ENCODE measurements at regions not wholly inside any gene's neighbourhood (a gene's known extent, or its start where the extent isn't known, plus 50 kb on each side); places are given as distances from the start of the nearest gene placed in this dataset.
A peak's percentile ranks its signal among the peaks of the same experiment; 100 is the strongest.

DNA sequence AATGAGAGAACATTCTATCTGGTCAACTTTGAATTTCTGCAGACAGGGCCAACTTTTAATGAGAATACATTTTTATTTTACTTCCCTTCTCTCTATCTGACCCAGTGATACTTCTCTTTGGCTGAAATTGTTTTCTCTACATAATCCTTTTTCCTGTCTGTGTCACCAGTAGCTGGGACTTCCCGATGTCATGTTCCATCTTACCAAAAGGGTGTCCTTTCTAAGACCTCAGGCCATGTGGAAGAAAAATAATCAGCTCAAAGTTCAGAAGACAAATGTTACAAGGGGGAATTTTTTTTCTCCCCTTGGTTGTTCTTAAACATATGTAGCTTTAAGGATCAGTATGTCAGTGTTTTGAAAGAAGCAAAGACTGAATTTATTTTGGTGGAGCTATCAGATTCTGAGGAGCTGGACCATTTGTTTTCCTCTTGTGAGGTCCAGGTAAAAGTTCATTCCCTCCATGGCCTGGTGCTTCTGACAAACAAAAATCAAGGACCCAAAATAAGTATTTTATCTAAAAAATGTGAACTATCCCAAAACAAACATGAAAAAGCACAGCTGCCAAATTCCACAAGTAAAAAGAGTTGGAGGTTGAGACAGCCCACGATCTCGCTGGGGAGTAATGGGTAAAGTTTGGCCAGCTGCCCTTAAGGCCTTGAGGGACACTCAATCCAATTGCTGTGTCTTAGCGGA is 859.4 kb upstream of the NR2F2 start:
- 26 to 48% methylated on average over 4 of the region's 4 CpGs for WGBS, 2 donors
- Histone ChIP-seq H3K4me1 (no peaks in the 10 kb centered on the region), H3K9me3 (no peaks in the 10 kb centered on the region), H3K36me3 (no peaks in the 10 kb centered on the region), H3K27me3 (no peaks in the 10 kb centered on the region), H3K27ac (peak overlapping the region in 2 of 4 donors; percentile 31 to 34), H3K4me3 (no peak overlapping the region)
- intact Hi-C loops (cut with DNase I): no loop called here
- no peak for DNase-seq
- TF ChIP-seq, protein P1, sequence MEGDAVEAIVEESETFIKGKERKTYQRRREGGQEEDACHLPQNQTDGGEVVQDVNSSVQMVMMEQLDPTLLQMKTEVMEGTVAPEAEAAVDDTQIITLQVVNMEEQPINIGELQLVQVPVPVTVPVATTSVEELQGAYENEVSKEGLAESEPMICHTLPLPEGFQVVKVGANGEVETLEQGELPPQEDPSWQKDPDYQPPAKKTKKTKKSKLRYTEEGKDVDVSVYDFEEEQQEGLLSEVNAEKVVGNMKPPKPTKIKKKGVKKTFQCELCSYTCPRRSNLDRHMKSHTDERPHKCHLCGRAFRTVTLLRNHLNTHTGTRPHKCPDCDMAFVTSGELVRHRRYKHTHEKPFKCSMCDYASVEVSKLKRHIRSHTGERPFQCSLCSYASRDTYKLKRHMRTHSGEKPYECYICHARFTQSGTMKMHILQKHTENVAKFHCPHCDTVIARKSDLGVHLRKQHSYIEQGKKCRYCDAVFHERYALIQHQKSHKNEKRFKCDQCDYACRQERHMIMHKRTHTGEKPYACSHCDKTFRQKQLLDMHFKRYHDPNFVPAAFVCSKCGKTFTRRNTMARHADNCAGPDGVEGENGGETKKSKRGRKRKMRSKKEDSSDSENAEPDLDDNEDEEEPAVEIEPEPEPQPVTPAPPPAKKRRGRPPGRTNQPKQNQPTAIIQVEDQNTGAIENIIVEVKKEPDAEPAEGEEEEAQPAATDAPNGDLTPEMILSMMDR (IDR thresholded peaks at IDR 0.05): no peak
- no peak for TF ChIP-seq POLR2A (IDR thresholded peaks at IDR 0.05)

DNA sequence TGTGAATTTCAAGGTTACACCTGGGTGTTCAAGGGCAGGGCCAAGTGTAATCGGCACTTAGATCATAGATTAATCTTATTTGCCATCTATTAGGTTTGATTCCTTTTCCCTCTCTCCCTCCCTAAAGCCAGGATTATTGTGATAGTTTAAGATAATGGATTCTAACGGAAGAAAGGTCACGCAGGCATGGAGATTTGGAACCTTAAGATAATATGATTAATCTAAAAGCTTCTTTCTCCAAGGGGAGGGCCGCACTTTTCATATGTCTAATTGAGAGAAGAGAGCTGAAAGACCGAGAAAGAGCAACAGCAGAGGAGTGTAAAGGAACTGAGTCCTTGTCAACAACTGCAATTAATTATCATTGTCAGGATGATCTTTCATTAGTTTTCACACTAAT is 858.8 kb upstream of the NR2F2 start:
- TF ChIP-seq, protein P1 (IDR thresholded peaks at IDR 0.05): no peak
- no peak for TF ChIP-seq POLR2A (IDR thresholded peaks at IDR 0.05)
- Histone ChIP-seq H3K27me3 (no peaks in the 10 kb centered on the region), H3K4me1 (no peaks in the 10 kb centered on the region), H3K4me3 (no peak overlapping the region), H3K9me3 (no peaks in the 10 kb centered on the region), H3K27ac (peak overlapping the region in 2 of 4 donors; percentile 31 to 34), H3K36me3 (no peaks in the 10 kb centered on the region)
- intact Hi-C loops (cut with DNase I): no loop called here
- no peak for DNase-seq
- 62 to 75% methylated on average over 5 of the region's 5 CpGs for WGBS, 2 donors

DNA sequence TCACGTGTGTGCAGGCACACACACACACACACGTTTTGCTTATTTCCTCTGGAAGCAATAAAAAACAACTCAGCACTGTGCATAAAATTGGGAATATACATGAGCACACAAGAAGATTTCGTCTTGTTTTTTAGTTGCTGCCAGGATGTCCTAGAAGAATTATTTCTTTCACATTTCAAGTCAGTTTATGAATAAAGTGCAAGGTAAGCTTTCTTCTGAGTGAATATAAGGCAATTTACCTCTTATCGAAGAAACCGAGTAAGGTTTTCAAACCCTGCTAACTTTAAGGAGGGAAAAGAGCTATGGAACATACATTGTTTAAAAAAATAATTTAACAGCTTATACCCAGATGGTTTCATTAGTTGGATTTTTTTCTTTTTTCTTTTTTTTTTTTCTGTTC is 855.4 kb upstream of the NR2F2 start:
- no peak for DNase-seq
- 70 to 77% methylated on average over 5 of the region's 5 CpGs for WGBS, 2 donors
- no peaks in the 10 kb centered on the region for H3K9me3 ChIP-seq
- H3K36me3 ChIP-seq: no peaks in the 10 kb centered on the region
- intact Hi-C loops (cut with DNase I): no loop called here
- H3K27me3 ChIP-seq: no peaks in the 10 kb centered on the region
- no peak overlapping the region for H3K27ac ChIP-seq
- no peak overlapping the region for H3K4me3 ChIP-seq
- TF ChIP-seq, protein P1 (IDR thresholded peaks at IDR 0.05): no peak
- TF ChIP-seq POLR2A (IDR thresholded peaks at IDR 0.05): no peak
- H3K4me1 ChIP-seq: no peaks in the 10 kb centered on the region

DNA sequence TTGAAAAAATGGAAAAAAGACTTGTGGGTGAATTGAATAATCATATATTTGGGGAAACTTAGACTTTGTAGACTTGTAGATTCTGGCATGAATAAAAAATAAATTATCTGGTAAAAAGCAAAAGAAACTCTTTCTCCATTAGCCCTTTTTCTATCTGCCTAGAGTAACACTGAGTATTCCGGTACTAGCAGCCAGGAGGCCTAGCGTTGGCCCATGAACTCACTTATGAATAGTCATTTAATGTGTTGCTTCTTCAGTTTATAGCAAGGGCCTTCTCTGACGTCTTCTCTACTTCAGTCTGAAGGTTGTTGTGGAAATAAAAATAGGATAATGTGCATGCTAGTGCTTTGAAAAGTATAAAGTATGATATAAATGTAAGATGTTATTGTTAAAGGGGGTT is 851.2 kb upstream of the NR2F2 start:
- Histone ChIP-seq H3K4me3 (no peak overlapping the region), H3K4me1 (no peaks in the 10 kb centered on the region), H3K27ac (no peak overlapping the region), H3K27me3 (no peaks in the 10 kb centered on the region), H3K36me3 (no peaks in the 10 kb centered on the region), H3K9me3 (no peaks in the 10 kb centered on the region)
- DNase-seq: no peak
- WGBS, 2 donors: 71 to 78% methylated on average over 3 of the region's 3 CpGs
- TF ChIP-seq POLR2A (IDR thresholded peaks at IDR 0.05): no peak
- TF ChIP-seq, protein P1 (IDR thresholded peaks at IDR 0.05): no peak
- intact Hi-C loops (cut with DNase I): no loop called here

DNA sequence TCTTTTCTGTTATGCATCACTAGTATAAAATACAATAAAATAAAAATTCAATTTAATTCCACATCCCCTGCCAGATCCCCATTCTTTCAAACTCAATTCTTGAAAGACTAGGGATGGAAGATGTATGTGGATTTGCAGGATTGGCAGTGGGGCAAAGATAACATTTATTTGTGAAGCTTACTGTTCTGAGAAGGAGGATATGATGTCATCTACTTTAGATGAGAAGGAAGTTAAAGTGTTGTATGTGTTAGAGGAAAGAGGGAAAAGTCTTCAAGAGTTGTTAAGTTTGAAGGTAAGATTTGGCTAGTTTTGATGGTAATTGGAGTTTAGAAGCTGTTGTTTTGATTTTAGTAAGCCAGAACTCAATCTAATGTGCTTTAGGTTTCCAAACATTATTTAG is 845.1 kb upstream of the NR2F2 start:
- TF ChIP-seq, protein P1 (IDR thresholded peaks at IDR 0.05): no peak
- TF ChIP-seq POLR2A (IDR thresholded peaks at IDR 0.05): no peak
- DNase-seq: no peak
- peaks cover 0 to 3% (median 0%) of the 10 kb centered on the region in 3 donors for H3K9me3 ChIP-seq
- no peaks in the 10 kb centered on the region for H3K36me3 ChIP-seq
- H3K4me1 ChIP-seq: no peaks in the 10 kb centered on the region
- intact Hi-C loops (cut with DNase I): no loop called here
- H3K4me3 ChIP-seq: no peak overlapping the region
- H3K27me3 ChIP-seq: no peaks in the 10 kb centered on the region
- no peak overlapping the region for H3K27ac ChIP-seq
